ENCODE measurements at regions not wholly inside any gene's neighbourhood (a gene's known extent, or its start where the extent isn't known, plus 50 kb on each side); places are given as distances from the start of the nearest gene placed in this dataset.

DNA sequence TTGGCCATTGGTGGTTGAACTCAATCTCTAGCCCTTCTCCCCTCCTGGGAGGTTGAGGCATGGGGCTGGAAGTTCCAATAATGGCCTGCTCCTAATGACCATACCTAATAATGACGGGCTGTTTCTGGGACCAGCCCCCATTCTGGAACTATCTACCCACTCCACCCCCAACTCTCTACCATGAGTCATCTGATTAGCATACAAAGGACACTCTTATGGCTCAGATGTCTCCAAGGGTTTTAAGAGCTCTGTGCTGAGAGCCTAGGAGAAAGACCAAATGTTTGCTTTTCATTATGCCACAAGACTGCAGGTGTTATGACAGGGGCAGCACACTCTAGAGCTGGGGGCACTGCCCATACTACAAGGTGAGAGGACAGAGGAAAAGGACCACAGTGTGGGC lies 137.0 kb upstream of the NCKAP5 start:
- DNase-seq (ENCODE audit: low read depth in 6 of 9, low spot score in 9 of 9): no peak
- 96% methylated on average over 1 of the region's 1 CpG for WGBS

DNA sequence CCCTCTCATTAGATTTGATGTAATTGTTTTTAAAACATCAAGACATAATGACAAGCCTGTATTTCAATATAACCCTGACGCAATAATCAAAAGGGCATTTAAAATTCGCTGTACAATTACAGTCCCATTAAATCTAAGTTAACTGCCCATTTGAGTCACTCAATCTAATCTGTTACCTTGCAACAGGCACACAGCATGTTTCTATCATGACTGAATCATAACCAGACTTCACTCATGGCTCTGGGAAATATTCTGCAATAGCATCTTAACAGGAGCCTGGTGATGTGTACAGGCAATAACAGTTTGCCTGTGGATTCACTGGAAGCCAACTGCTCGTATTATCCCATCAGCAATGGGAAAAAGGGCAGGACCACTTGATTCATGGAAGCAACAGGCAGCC lies 142.3 kb upstream of the NCKAP5 start:
- no peak for DNase-seq (ENCODE audit: low read depth in 6 of 9, low spot score in 9 of 9)
- Histone ChIP-seq H3K36me3 (ENCODE audit: control insufficient read depth in 2 of 2, insufficient read depth in 2 of 2, low read length in 1 of 2) (no peaks in the 10 kb centered on the region), H3K4me1 (ENCODE audit: control insufficient read depth in 2 of 2, insufficient read depth in 2 of 2, low read length in 2 of 2) (no peaks in the 10 kb centered on the region), H3K9me3 (ENCODE audit: control insufficient read depth in 2 of 2, insufficient read depth in 1 of 2, low read length in 1 of 2) (no peaks in the 10 kb centered on the region), H3K4me3 (ENCODE audit: low read length in 2 of 2) (no peak overlapping the region), H3K27me3 (ENCODE audit: control insufficient read depth in 2 of 2, insufficient read depth in 1 of 2, low read length in 1 of 2) (no peaks in the 10 kb centered on the region), H3K27ac (ENCODE audit: low read depth in 1 of 2, low read length in 1 of 2) (no peak overlapping the region)
- WGBS: 92% methylated on average over 3 of the region's 3 CpGs

More for the DNA sequence above, 137.0 kb upstream of the NCKAP5 start:
- Histone ChIP-seq H3K4me3 (ENCODE audit: low read length in 2 of 2) (no peak overlapping the region), H3K4me1 (ENCODE audit: control insufficient read depth in 2 of 2, insufficient read depth in 2 of 2, low read length in 2 of 2) (no peaks in the 10 kb centered on the region), H3K36me3 (ENCODE audit: control insufficient read depth in 2 of 2, insufficient read depth in 2 of 2, low read length in 1 of 2) (no peaks in the 10 kb centered on the region), H3K27me3 (ENCODE audit: control insufficient read depth in 2 of 2, insufficient read depth in 1 of 2, low read length in 1 of 2) (no peaks in the 10 kb centered on the region), H3K27ac (ENCODE audit: low read depth in 1 of 2, low read length in 1 of 2) (no peak overlapping the region), H3K9me3 (ENCODE audit: control insufficient read depth in 2 of 2, insufficient read depth in 1 of 2, low read length in 1 of 2) (no peaks in the 10 kb centered on the region)

DNA sequence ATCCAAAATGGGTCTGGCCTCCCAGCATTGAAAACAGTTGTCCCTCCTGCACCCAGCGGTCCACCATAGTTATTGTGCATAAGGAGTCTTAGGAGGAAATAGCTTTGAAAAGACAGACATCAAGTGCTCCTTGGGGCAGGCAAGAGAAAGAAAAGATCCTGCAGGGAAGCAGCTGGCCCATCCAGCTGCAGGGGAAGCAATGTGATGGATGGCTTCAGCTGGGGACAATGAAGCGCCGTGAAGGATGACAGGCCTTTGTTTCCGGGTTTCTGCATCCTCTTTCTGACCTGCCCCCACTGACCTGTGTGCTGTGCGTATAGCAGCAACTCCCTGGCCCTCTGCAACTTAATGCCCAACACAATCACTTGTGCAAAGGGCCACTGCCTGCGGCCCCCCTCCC lies 142.9 kb upstream of the NCKAP5 start:
- Histone ChIP-seq H3K27ac (ENCODE audit: low read depth in 1 of 2, low read length in 1 of 2) (no peak overlapping the region), H3K4me1 (ENCODE audit: control insufficient read depth in 2 of 2, insufficient read depth in 2 of 2, low read length in 2 of 2) (no peaks in the 10 kb centered on the region), H3K9me3 (ENCODE audit: control insufficient read depth in 2 of 2, insufficient read depth in 1 of 2, low read length in 1 of 2) (no peaks in the 10 kb centered on the region), H3K36me3 (ENCODE audit: control insufficient read depth in 2 of 2, insufficient read depth in 2 of 2, low read length in 1 of 2) (no peaks in the 10 kb centered on the region), H3K27me3 (ENCODE audit: control insufficient read depth in 2 of 2, insufficient read depth in 1 of 2, low read length in 1 of 2) (no peaks in the 10 kb centered on the region), H3K4me3 (ENCODE audit: low read length in 2 of 2) (no peak overlapping the region)
- 40% methylated on average over 6 of the region's 6 CpGs for WGBS
- DNase-seq (ENCODE audit: low read depth in 6 of 9, low spot score in 9 of 9): no peak

DNA sequence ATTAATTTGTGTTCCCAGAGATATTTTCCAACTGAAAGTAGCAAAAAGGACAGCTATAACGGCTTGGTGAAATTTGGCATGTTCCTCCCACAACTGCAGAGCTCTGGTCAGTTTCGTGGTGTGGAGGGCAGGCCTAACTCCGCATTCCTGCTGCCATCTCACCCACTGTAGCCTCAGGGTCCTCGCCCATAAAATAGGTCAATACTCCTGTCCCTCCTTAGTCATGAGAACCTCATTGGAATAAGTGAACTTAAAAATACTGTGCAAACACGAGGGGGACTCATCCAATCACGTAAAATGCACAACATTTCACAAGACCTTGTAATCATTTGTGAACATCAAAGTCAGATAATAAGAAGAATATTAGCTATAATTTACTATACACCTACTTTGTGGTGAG lies 143.5 kb upstream of the NCKAP5 start:
- no peak for DNase-seq (ENCODE audit: low read depth in 6 of 9, low spot score in 9 of 9)
- H3K36me3 ChIP-seq (ENCODE audit: control insufficient read depth in 2 of 2, insufficient read depth in 2 of 2, low read length in 1 of 2): no peaks in the 10 kb centered on the region
- H3K4me1 ChIP-seq (ENCODE audit: control insufficient read depth in 2 of 2, insufficient read depth in 2 of 2, low read length in 2 of 2): no peaks in the 10 kb centered on the region
- H3K27me3 ChIP-seq (ENCODE audit: control insufficient read depth in 2 of 2, insufficient read depth in 1 of 2, low read length in 1 of 2): no peaks in the 10 kb centered on the region
- no peaks in the 10 kb centered on the region for H3K9me3 ChIP-seq (ENCODE audit: control insufficient read depth in 2 of 2, insufficient read depth in 1 of 2, low read length in 1 of 2)
- H3K4me3 ChIP-seq (ENCODE audit: low read length in 2 of 2): no peak overlapping the region
- WGBS: 91% methylated on average over 6 of the region's 6 CpGs
- no peak overlapping the region for H3K27ac ChIP-seq (ENCODE audit: low read depth in 1 of 2, low read length in 1 of 2)

DNA sequence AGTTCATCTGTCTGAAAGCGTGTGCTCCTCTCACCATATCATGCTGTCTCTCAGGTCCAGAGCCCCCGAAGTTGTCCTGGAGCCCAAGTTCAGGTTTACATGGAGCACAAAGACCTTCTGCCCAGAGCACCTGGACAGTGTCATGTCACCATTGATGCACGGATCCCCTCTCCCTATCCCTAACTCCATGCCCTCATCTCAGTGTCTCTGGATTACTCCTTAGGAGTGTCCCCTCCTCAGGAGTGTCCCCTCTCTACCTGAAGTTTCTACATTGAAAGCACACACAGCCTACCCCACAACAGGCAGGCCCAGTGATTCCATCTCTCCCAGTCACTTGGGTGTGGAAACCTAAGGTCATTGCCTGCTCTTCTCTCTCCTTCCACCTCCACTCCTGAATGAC lies 144.1 kb upstream of the NCKAP5 start:
- Histone ChIP-seq H3K4me3 (ENCODE audit: low read length in 2 of 2) (no peak overlapping the region), H3K36me3 (ENCODE audit: control insufficient read depth in 2 of 2, insufficient read depth in 2 of 2, low read length in 1 of 2) (no peaks in the 10 kb centered on the region), H3K27ac (ENCODE audit: low read depth in 1 of 2, low read length in 1 of 2) (no peak overlapping the region), H3K9me3 (ENCODE audit: control insufficient read depth in 2 of 2, insufficient read depth in 1 of 2, low read length in 1 of 2) (no peaks in the 10 kb centered on the region), H3K27me3 (ENCODE audit: control insufficient read depth in 2 of 2, insufficient read depth in 1 of 2, low read length in 1 of 2) (no peaks in the 10 kb centered on the region), H3K4me1 (ENCODE audit: control insufficient read depth in 2 of 2, insufficient read depth in 2 of 2, low read length in 2 of 2) (no peaks in the 10 kb centered on the region)
- WGBS: 96% methylated on average over 3 of the region's 3 CpGs
- no peak for DNase-seq (ENCODE audit: low read depth in 6 of 9, low spot score in 9 of 9)

DNA sequence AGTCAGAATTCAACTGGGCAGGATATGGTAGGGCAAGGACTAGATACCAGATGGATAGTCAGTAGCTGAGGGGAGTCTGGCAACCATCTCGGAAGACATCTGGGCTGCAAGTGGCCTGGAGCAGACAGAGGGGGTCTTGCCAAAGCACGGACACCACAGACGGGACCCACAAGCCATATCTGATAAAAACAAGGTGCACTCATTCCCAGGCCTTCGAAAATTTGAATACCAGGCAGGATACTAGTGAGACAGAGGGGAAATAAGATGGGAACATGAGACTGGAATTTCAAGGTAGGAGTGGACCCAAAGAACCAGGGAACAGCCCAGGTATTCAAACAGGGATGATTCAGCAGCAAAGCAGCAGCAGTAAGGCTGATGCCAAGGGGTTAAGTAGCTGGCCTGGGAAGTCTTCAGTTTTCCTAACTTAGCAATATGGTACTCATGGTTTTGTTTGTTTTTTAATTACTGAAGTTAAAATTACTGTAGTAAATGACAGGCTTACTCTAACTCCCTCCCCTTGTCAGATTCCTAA lies 144.9 kb upstream of the NCKAP5 start:
- WGBS: 90% methylated on average over 4 of the region's 4 CpGs
- DNase-seq (ENCODE audit: low read depth in 6 of 9, low spot score in 9 of 9): no peak
- Histone ChIP-seq H3K27me3 (ENCODE audit: control insufficient read depth in 2 of 2, insufficient read depth in 1 of 2, low read length in 1 of 2) (no peaks in the 10 kb centered on the region), H3K27ac (ENCODE audit: low read depth in 1 of 2, low read length in 1 of 2) (no peak overlapping the region), H3K36me3 (ENCODE audit: control insufficient read depth in 2 of 2, insufficient read depth in 2 of 2, low read length in 1 of 2) (no peaks in the 10 kb centered on the region), H3K4me3 (ENCODE audit: low read length in 2 of 2) (no peak overlapping the region), H3K9me3 (ENCODE audit: control insufficient read depth in 2 of 2, insufficient read depth in 1 of 2, low read length in 1 of 2) (no peaks in the 10 kb centered on the region), H3K4me1 (ENCODE audit: control insufficient read depth in 2 of 2, insufficient read depth in 2 of 2, low read length in 2 of 2) (no peaks in the 10 kb centered on the region)

DNA sequence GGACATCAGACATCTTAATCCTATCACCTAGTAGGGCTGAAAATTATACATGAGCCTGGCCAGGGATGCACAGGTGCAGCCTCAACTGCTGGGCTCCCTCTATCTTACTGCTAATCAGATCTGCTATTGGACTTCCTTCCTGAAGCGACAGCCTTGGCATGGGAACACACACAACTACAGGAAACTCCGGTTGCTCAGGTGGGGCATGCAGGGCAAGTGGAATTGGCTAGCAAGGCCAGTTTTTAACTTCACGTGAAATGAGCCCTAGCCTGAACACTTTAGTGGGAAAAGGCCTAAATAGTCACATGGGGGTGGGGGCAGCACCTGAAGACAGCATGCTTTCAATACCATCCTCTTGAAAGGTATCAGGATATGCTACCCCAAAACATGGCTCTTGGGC lies 147.9 kb upstream of the NCKAP5 start:
- Histone ChIP-seq H3K36me3 (ENCODE audit: control insufficient read depth in 2 of 2, insufficient read depth in 2 of 2, low read length in 1 of 2) (no peaks in the 10 kb centered on the region), H3K4me1 (ENCODE audit: control insufficient read depth in 2 of 2, insufficient read depth in 2 of 2, low read length in 2 of 2) (peaks cover 0 to 2% of the 10 kb centered on the region in 2 donors), H3K27me3 (ENCODE audit: control insufficient read depth in 2 of 2, insufficient read depth in 1 of 2, low read length in 1 of 2) (no peaks in the 10 kb centered on the region), H3K4me3 (ENCODE audit: low read length in 2 of 2) (no peak overlapping the region), H3K27ac (ENCODE audit: low read depth in 1 of 2, low read length in 1 of 2) (no peak overlapping the region), H3K9me3 (ENCODE audit: control insufficient read depth in 2 of 2, insufficient read depth in 1 of 2, low read length in 1 of 2) (no peaks in the 10 kb centered on the region)
- whole genome bisulfite sequencing: 70% methylated on average over 3 of the region's 3 CpGs
- no peak for DNase-seq (ENCODE audit: low read depth in 6 of 9, low spot score in 9 of 9)

DNA sequence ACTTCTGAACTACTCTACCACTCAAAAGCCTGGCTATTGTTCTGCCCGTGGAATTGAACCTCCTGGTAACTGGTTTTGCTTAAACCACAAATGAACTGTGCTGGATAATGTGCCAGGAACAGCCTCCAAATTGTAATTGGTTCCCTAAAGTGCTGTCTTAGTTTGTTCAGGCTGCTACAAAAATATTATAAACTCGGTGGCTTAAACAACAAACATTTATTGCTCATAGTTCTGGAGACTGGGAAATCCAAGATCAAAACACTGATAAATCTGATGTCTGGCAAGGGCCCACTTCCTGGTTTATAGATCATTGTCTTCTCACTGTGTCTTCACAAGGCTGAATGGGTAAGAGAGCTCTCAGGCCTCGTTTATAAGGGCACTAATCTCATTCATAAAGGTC lies 149.2 kb upstream of the NCKAP5 start:
- Histone ChIP-seq H3K4me3 (ENCODE audit: low read length in 2 of 2) (no peak overlapping the region), H3K9me3 (ENCODE audit: control insufficient read depth in 2 of 2, insufficient read depth in 1 of 2, low read length in 1 of 2) (no peaks in the 10 kb centered on the region), H3K27me3 (ENCODE audit: control insufficient read depth in 2 of 2, insufficient read depth in 1 of 2, low read length in 1 of 2) (no peaks in the 10 kb centered on the region), H3K4me1 (ENCODE audit: control insufficient read depth in 2 of 2, insufficient read depth in 2 of 2, low read length in 2 of 2) (peaks cover 0 to 2% of the 10 kb centered on the region in 2 donors), H3K36me3 (ENCODE audit: control insufficient read depth in 2 of 2, insufficient read depth in 2 of 2, low read length in 1 of 2) (no peaks in the 10 kb centered on the region), H3K27ac (ENCODE audit: low read depth in 1 of 2, low read length in 1 of 2) (no peak overlapping the region)
- DNase-seq (ENCODE audit: low read depth in 6 of 9, low spot score in 9 of 9): no peak
- 60% methylated on average over 3 of the region's 3 CpGs for WGBS

DNA sequence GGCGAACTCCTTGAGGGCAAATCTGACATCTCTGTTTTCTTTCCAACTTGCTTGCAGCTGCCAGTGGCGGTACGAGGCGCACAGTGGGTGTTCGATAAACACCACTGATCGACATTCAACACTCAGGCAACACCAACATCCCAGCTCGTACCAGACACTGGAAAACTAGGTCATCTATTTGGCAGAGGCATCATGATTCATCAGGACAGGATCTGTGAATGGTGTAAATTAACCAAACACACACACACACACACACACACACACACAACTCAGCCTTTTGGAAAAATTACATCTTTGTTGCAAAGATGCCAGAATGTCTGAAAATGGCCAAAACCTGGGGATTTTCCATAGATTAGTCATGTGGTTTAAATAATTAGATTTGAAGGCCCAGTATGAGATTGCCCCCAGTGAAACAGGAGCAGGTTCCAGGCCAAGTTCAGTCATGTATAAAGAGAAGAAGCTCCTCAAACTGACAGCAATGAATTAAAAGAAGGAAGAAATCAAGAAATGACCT lies 150.5 kb upstream of the NCKAP5 start:
- no peak overlapping the region for H3K27ac ChIP-seq (ENCODE audit: low read depth in 1 of 2, low read length in 1 of 2)
- peak in 1 of 9 donors; percentile 25 for DNase-seq (ENCODE audit: low read depth in 6 of 9, low spot score in 9 of 9)
- 92% methylated on average over 7 of the region's 7 CpGs for WGBS
- H3K9me3 ChIP-seq (ENCODE audit: control insufficient read depth in 2 of 2, insufficient read depth in 1 of 2, low read length in 1 of 2): no peaks in the 10 kb centered on the region
- peaks cover 0 to 2% of the 10 kb centered on the region in 2 donors for H3K4me1 ChIP-seq (ENCODE audit: control insufficient read depth in 2 of 2, insufficient read depth in 2 of 2, low read length in 2 of 2)
- H3K27me3 ChIP-seq (ENCODE audit: control insufficient read depth in 2 of 2, insufficient read depth in 1 of 2, low read length in 1 of 2): no peaks in the 10 kb centered on the region
- no peaks in the 10 kb centered on the region for H3K36me3 ChIP-seq (ENCODE audit: control insufficient read depth in 2 of 2, insufficient read depth in 2 of 2, low read length in 1 of 2)
- no peak overlapping the region for H3K4me3 ChIP-seq (ENCODE audit: low read length in 2 of 2)

DNA sequence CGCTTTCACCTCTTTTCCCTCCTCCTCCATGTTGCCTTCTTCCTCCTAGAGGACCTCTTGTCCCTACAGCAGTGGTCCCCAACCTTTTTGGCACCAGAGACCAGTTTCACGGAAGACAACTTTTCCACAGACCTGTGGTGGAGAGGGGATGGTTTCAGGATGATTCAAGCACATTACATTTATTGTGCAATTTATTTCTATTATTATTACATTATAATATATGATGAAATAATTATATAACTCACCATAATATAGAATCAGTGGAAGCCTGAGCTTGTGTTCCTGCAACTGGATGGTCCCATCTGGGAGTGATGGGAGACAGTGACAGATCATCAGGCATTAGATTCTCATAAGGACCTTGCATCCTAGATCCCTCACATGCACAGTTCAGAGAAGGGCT lies 152.2 kb upstream of the NCKAP5 start:
- no peaks in the 10 kb centered on the region for H3K36me3 ChIP-seq (ENCODE audit: control insufficient read depth in 2 of 2, insufficient read depth in 2 of 2, low read length in 1 of 2)
- H3K4me1 ChIP-seq (ENCODE audit: control insufficient read depth in 2 of 2, insufficient read depth in 2 of 2, low read length in 2 of 2): peaks cover 0 to 2% of the 10 kb centered on the region in 2 donors
- no peaks in the 10 kb centered on the region for H3K27me3 ChIP-seq (ENCODE audit: control insufficient read depth in 2 of 2, insufficient read depth in 1 of 2, low read length in 1 of 2)
- H3K4me3 ChIP-seq (ENCODE audit: low read length in 2 of 2): no peak overlapping the region
- no peak for DNase-seq (ENCODE audit: low read depth in 6 of 9, low spot score in 9 of 9)
- WGBS: 98% methylated on average over 2 of the region's 2 CpGs
- no peak overlapping the region for H3K27ac ChIP-seq (ENCODE audit: low read depth in 1 of 2, low read length in 1 of 2)
- H3K9me3 ChIP-seq (ENCODE audit: control insufficient read depth in 2 of 2, insufficient read depth in 1 of 2, low read length in 1 of 2): no peaks in the 10 kb centered on the region
